Activated naive CD4-positive, alpha-beta T cell treated with anti-CD3 and anti-CD28 coated beads, Interleukin-2, amount 10 ng/mL, durations not matched to agents 7 days and 5 days (primary cell): ENCODE measurements at regions not wholly inside any gene's neighbourhood (a gene's known extent, or its start where the extent isn't known, plus 50 kb on each side); places are given as distances from the start of the nearest gene placed in this dataset.

Experiments used
- CTCF ChIA-PET: fragments of 350-600 bp; sonication (Branson Sonifier 250); formaldehyde crosslinking; loops from one replicate; lab custom pipeline; 2021; ENCODE audit warnings: antibody characterized with exemption; lab: Charles Lee
- DNase-seq: peaks from one replicate; pipeline ENCODE4 v3.0.0-alpha.2; 2020
- H3K27ac Mint-ChIP-seq: one replicate; pipeline ENCODE4 v1.8.0; 2021; ENCODE audit warnings: mild to moderate bottlenecking, moderate library complexity, mixed read lengths
- H3K27me3 Mint-ChIP-seq: one replicate; pipeline ENCODE4 v1.8.0; 2021; ENCODE audit warnings: mild to moderate bottlenecking, mixed read lengths
- H3K36me3 Mint-ChIP-seq: one replicate; pipeline ENCODE4 v1.8.0; 2021; ENCODE audit warnings: mixed read lengths
- H3K4me1 Mint-ChIP-seq: one replicate; pipeline ENCODE4 v1.8.0; 2021; ENCODE audit warnings: mixed read lengths
- H3K4me3 Mint-ChIP-seq: one replicate; pipeline ENCODE4 v1.8.0; 2021; ENCODE audit warnings: mild to moderate bottlenecking, moderate library complexity, mixed read lengths
- H3K9me3 Mint-ChIP-seq: one replicate; pipeline ENCODE4 v1.8.0; 2021; ENCODE audit warnings: mixed read lengths

- CTCF ChIA-PET: no interaction called here
- no peaks in the 10 kb centered on the region for H3K27me3 Mint-ChIP-seq
- H3K9me3 Mint-ChIP-seq: no peaks in the 10 kb centered on the region
- no peak overlapping the region for H3K27ac Mint-ChIP-seq
- H3K4me1 Mint-ChIP-seq: no peaks in the 10 kb centered on the region
- H3K4me3 Mint-ChIP-seq: no peak overlapping the region
- no peak for DNase-seq
- no peaks in the 10 kb centered on the region for H3K36me3 Mint-ChIP-seq
Observed at GRCh38 chr4:136855886-136856285, 676.4 kb downstream of the PCDH18 start.

DNA sequence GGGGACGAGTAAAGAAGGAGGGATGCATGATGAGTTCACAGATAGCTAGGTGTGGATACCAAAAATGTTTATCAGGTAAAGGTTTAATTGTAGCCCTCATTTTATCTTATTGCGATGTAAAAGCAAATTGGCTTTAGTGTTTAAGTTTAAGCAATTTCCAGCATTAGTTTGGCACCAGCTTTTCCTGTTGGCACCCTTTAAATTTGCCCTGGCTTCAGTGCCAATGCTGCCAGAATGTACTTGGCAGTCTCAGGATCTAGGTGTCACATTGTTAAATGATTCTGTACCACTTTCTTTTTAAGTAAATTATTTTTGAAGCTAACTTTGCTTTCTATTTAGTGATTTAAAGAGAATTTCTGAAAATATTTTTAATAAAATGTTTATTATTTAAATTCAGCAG is 681.8 kb downstream of the PCDH18 start:
- CTCF ChIA-PET: no interaction called here
- H3K4me1 Mint-ChIP-seq: no peaks in the 10 kb centered on the region
- H3K27ac Mint-ChIP-seq: no peak overlapping the region
- no peak overlapping the region for H3K4me3 Mint-ChIP-seq
- H3K9me3 Mint-ChIP-seq: peaks cover 4% of the 10 kb centered on the region
- H3K27me3 Mint-ChIP-seq: no peaks in the 10 kb centered on the region
- no peaks in the 10 kb centered on the region for H3K36me3 Mint-ChIP-seq
- DNase-seq: no peak

DNA sequence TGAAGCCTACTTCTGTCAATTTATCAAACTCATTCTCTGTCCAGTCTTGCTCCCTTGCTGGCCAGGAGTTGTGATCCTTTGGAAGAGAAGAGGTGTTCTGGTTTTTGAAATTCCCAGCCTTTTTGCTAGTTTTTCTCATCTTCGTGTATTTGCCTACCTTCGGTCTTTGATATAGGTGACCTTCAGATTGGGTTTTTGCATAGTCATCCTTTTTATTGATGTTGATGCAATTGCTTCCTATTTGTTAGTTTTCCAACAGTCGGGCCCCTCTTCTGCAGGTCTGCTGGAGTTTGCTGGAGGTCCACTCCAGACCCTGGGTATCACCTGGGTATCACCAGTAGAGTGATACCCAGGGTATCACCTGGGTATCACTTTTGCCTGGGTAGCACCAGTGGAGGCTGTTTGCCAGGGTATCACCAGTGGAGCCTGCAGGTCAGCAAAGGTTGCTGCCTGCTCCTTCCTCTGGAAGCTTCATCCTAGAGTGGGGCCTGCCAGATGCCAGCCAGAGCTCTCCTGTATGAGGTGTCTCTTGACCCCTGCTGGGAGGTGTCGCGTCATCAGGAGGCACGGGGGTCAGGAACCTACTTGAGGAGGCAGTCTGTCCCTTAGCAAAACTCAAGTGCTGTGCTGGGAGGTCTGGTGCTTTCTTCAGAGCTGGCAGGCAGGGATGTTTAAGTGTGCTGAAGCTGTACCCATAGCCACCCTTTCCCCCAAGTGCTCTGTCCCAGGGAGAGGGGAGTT is 684.2 kb downstream of the PCDH18 start:
- CTCF ChIA-PET: no interaction called here
- H3K27me3 Mint-ChIP-seq: no peaks in the 10 kb centered on the region
- H3K4me1 Mint-ChIP-seq: no peaks in the 10 kb centered on the region
- no peak overlapping the region for H3K4me3 Mint-ChIP-seq
- H3K27ac Mint-ChIP-seq: no peak overlapping the region
- no peaks in the 10 kb centered on the region for H3K36me3 Mint-ChIP-seq
- peaks cover 8% of the 10 kb centered on the region for H3K9me3 Mint-ChIP-seq
- no peak for DNase-seq

DNA sequence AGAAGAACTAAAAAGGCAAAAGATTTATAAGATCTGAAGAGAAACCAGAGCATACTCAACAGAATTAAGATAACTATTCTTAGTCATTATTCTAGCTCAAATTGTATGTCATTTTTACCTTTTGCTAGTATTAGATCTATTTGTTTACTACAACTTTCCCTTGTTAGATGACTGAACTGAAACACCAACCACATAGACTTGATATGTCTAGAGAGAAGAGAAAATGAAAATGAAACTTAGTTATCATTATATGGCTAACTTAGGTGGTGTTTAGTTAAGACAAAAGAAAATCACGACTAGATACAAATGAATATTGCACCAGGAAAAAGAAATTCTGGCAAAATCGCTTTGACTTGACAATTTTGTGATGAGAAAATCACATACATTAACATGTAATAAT is 690.8 kb downstream of the PCDH18 start:
- H3K36me3 Mint-ChIP-seq: no peaks in the 10 kb centered on the region
- no peaks in the 10 kb centered on the region for H3K27me3 Mint-ChIP-seq
- no peak overlapping the region for H3K4me3 Mint-ChIP-seq
- CTCF ChIA-PET: no interaction called here
- DNase-seq: no peak
- no peak overlapping the region for H3K27ac Mint-ChIP-seq
- H3K4me1 Mint-ChIP-seq: no peaks in the 10 kb centered on the region
- peaks cover 9% of the 10 kb centered on the region for H3K9me3 Mint-ChIP-seq

- H3K27ac Mint-ChIP-seq: no peak overlapping the region
- H3K4me1 Mint-ChIP-seq: no peaks in the 10 kb centered on the region
- no peak for DNase-seq
- no peaks in the 10 kb centered on the region for H3K27me3 Mint-ChIP-seq
- peaks cover 7% of the 10 kb centered on the region for H3K9me3 Mint-ChIP-seq
- H3K36me3 Mint-ChIP-seq: no peaks in the 10 kb centered on the region
- CTCF ChIA-PET: no interaction called here
- H3K4me3 Mint-ChIP-seq: no peak overlapping the region
Observed at GRCh38 chr4:136838607-136839006, 693.7 kb downstream of the PCDH18 start.

DNA sequence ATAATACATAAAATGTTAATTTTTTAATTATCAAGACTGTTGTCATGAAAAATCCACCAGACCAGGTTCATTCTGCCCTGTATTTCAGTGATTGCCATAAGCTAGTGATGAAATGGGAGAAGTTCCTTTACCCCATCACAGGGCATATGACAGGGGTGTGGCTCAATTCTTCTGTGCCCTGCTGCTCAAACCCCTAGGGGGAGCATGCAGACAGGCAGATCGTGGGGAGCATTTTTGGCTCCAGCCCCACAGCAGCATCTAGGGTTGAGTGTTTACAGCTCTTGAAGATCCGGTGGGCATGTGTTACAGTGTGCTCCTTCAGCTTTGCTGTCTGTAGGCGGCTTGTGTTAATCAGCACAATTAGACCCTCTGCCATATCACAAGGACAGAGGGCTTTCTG is 700.7 kb downstream of the PCDH18 start:
- Mint-ChIP-seq H3K27ac (no peak overlapping the region), H3K27me3 (no peaks in the 10 kb centered on the region), H3K36me3 (no peaks in the 10 kb centered on the region), H3K4me1 (no peaks in the 10 kb centered on the region), H3K4me3 (no peak overlapping the region), H3K9me3 (no peaks in the 10 kb centered on the region)
- CTCF ChIA-PET: no interaction called here
- no peak for DNase-seq

DNA sequence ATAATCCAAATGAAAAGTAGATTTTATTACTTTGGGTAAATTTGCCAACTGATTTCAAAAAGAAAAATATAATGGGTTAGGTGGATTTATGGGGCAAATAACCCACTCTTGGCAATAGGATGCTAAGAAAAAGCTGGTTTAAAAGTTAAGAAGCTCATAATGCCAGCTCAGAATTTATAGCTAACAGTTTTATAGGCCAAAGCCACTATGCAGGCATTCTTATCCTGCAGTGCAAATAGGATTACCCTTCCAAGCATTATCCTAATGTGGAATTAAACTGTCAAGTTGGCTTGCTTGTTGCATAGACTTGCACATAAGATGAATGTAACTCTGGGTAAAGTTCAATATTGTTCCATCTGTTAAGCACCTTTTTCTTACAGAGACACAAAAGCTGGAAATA is 703.0 kb downstream of the PCDH18 start:
- no peaks in the 10 kb centered on the region for H3K36me3 Mint-ChIP-seq
- no peaks in the 10 kb centered on the region for H3K9me3 Mint-ChIP-seq
- H3K27ac Mint-ChIP-seq: no peak overlapping the region
- H3K27me3 Mint-ChIP-seq: no peaks in the 10 kb centered on the region
- DNase-seq: no peak
- CTCF ChIA-PET: interaction anchor here (0.9 kb wide), 1 partner anchor 35 kb away, joined by 3 read pairs; no protein-coding TSS in a partner anchor
- H3K4me3 Mint-ChIP-seq: no peak overlapping the region
- no peaks in the 10 kb centered on the region for H3K4me1 Mint-ChIP-seq

DNA sequence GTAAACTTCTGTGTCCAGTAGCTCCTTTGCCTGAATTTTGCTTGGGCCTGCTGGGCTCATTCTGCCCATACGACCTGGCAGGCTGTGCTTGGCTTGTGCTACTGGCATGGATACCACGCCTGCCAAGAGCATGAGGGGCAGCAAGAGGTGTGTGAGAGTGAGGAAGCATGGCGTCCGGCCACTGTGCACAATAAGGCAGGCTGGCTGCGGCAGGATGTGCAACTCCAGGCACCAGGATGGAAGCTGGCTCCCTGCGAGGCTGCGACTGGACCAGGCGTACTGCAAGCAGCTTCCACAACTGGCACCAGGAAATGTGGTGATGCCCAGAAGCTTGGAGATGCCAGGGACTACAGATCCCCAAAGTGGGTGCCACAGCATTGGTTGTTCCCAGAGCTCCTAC is 709.3 kb downstream of the PCDH18 start:
- CTCF ChIA-PET: no interaction called here
- no peaks in the 10 kb centered on the region for H3K36me3 Mint-ChIP-seq
- H3K27me3 Mint-ChIP-seq: no peaks in the 10 kb centered on the region
- H3K9me3 Mint-ChIP-seq: no peaks in the 10 kb centered on the region
- no peak overlapping the region for H3K27ac Mint-ChIP-seq
- DNase-seq: no peak
- no peak overlapping the region for H3K4me3 Mint-ChIP-seq
- no peaks in the 10 kb centered on the region for H3K4me1 Mint-ChIP-seq

DNA sequence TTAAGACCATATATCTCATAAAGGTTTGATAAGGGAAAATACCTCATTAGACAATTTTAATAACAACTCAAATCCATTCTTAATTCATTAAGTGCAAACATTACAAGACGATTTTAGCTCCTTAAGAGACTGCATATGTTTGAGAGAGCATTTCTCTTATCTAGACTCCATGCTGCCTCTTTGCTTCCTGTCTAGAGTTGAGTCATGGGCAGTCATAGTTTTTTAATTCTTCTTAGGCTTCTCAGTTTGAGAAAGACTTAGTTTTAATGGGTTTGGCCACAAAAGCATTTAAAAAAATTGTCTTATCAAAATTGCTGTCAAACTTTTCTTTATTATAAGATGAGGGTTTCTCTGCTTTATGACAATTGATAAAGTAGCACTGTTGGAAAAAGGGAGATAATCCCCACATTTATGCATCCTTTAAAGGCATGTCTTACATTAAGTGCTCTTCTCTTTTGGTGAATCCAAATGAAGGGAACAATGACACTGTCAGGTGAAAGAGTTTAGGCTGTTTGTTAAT is 713.4 kb downstream of the PCDH18 start:
- CTCF ChIA-PET: no interaction called here
- H3K27me3 Mint-ChIP-seq: no peaks in the 10 kb centered on the region

GRCh38 chr4:136812100-136812880 is 720.0 kb downstream of the PCDH18 start:
- CTCF ChIA-PET: no interaction called here
- Mint-ChIP-seq H3K4me3 (no peak overlapping the region), H3K27ac (no peak overlapping the region), H3K4me1 (no peaks in the 10 kb centered on the region), H3K36me3 (no peaks in the 10 kb centered on the region), H3K27me3 (no peaks in the 10 kb centered on the region), H3K9me3 (peaks cover 2% of the 10 kb centered on the region)
- DNase-seq: no peak

More for the DNA sequence above, 713.4 kb downstream of the PCDH18 start:
- H3K4me1 Mint-ChIP-seq: no peaks in the 10 kb centered on the region
- no peaks in the 10 kb centered on the region for H3K36me3 Mint-ChIP-seq
- H3K4me3 Mint-ChIP-seq: no peak overlapping the region
- H3K9me3 Mint-ChIP-seq: no peaks in the 10 kb centered on the region
- no peak overlapping the region for H3K27ac Mint-ChIP-seq
- DNase-seq: no peak

- CTCF ChIA-PET: no interaction called here
- Mint-ChIP-seq H3K9me3 (peaks cover 2% of the 10 kb centered on the region), H3K4me3 (no peak overlapping the region), H3K27ac (no peak overlapping the region), H3K27me3 (no peaks in the 10 kb centered on the region), H3K4me1 (no peaks in the 10 kb centered on the region), H3K36me3 (no peaks in the 10 kb centered on the region)
- no peak for DNase-seq
Observed at GRCh38 chr4:136811496-136812077, 720.7 kb downstream of the PCDH18 start.

DNA sequence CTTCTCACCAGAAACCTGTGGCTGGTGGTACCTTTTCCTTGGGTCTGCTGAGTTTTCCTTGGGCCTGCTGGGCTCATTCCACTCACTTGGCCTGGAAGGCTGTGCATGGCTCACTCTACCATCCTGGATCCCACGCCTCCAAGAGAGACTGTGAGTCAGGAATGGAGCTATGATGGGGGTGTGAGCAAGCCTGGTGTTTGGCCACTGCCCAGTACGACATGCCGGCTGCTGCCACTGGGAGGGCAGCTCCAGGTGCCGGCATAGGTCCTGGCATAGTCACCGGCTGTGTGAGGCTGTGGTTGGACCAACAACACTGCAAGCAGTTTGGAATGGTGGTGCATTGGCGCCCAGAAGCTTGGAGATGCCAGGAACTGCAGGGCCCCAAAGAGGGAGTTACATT is 721.7 kb downstream of the PCDH18 start:
- CTCF ChIA-PET: no interaction called here
- Mint-ChIP-seq H3K27me3 (no peaks in the 10 kb centered on the region), H3K4me1 (no peaks in the 10 kb centered on the region), H3K9me3 (peaks cover 6% of the 10 kb centered on the region), H3K36me3 (no peaks in the 10 kb centered on the region), H3K4me3 (no peak overlapping the region), H3K27ac (no peak overlapping the region)
- DNase-seq: no peak

DNA sequence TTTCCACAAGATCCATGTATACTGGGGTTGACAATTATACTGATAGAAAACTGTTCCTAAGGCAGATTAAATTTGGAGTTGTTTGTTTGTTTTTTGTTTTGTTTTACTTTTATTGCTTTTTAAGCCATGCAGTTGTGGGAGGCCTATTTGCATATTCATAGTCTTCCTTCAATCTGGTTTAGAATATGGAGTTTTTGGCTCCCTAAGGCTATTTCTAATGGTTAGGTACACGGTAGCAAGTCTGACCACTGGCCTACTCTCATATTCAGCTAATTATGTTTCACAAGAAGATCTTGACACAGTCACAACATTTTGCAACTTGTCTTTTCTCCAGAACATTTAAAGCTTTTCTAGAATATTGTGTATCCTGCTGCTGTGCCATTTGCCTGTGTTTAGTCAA is 725.5 kb downstream of the PCDH18 start:
- no peaks in the 10 kb centered on the region for H3K4me1 Mint-ChIP-seq
- no peaks in the 10 kb centered on the region for H3K27me3 Mint-ChIP-seq
- H3K36me3 Mint-ChIP-seq: no peaks in the 10 kb centered on the region
- H3K9me3 Mint-ChIP-seq: peaks cover 6% of the 10 kb centered on the region
- no peak for DNase-seq
- CTCF ChIA-PET: no interaction called here
- no peak overlapping the region for H3K27ac Mint-ChIP-seq
- no peak overlapping the region for H3K4me3 Mint-ChIP-seq

GRCh38 chr4:136805617-136806016 is 726.7 kb downstream of the PCDH18 start:
- Mint-ChIP-seq H3K27me3 (no peaks in the 10 kb centered on the region), H3K27ac (no peak overlapping the region), H3K9me3 (peaks cover 6% of the 10 kb centered on the region), H3K4me1 (no peaks in the 10 kb centered on the region), H3K4me3 (no peak overlapping the region), H3K36me3 (no peaks in the 10 kb centered on the region)
- CTCF ChIA-PET: no interaction called here
- no peak for DNase-seq
